Ovary (tissue), 7 donors: ENCODE measurements at regions not wholly inside any gene's neighbourhood (a gene's known extent, or its start where the extent isn't known, plus 50 kb on each side); places are given as distances from the start of the nearest gene placed in this dataset.

ENCODE experiments used
- DNase-seq, 5 donors: peaks; one replicate each; pipeline ENCODE4 v3.0.0-alpha.2; 2019 to 2020
- H3K27ac ChIP-seq, 2 donors: fragments of 200-600 bp; one replicate each; pipeline versions ENCODE4 v1.5.1 to v1.8.0; 2019 to 2022
- H3K27me3 ChIP-seq: fragments of 200-600 bp; one replicate; pipeline ENCODE4 v1.8.0; 2022
- H3K36me3 ChIP-seq: fragments of 200-600 bp; sonication (generic); one replicate; pipeline ENCODE4 v1.5.1; 2019
- H3K4me1 ChIP-seq: one replicate; pipeline ENCODE4 v1.8.1; 2013; ENCODE audit warnings: mild to moderate bottlenecking, moderate library complexity; ENCODE audit not compliant: insufficient read depth
- H3K4me3 ChIP-seq: fragments of 200-600 bp; sonication (generic); one replicate; pipeline ENCODE4 v1.5.1; 2017
- H3K9me3 ChIP-seq, 2 donors: fragments of 200-600 bp in 1 of 2; sonication (generic) in 1 of 2; one replicate each; pipeline versions ENCODE4 v1.5.1 to v1.8.1; 2013 to 2019; ENCODE audit warnings: mild to moderate bottlenecking in 1 of 2, moderate library complexity in 1 of 2
- CTCF ChIP-seq, 3 donors: fragments of 450-650 bp in 2 of 3; fragments of 200-600 bp in 1 of 3; IDR thresholded peaks; one replicate each; pipeline versions ENCODE4 v1.5.1 to v1.8.0; 2016 to 2022; ENCODE audit warnings: antibody characterized with exemption in 3 of 3, mild to moderate bottlenecking in 1 of 3
- EP300 ChIP-seq: sonication (generic); formaldehyde crosslinking; IDR thresholded peaks from one replicate; pipeline ENCODE4 v1.6.1; 2017; ENCODE audit warnings: antibody characterized with exemption
- POLR2A ChIP-seq: fragments of 450-650 bp; IDR thresholded peaks from one replicate; pipeline ENCODE4 v1.6.1; 2017; ENCODE audit warnings: antibody characterized with exemption, mild to moderate bottlenecking, moderate library complexity
- WGBS, 3 donors: extraction: QIAGEN DNeasy Blood & Tissue Kit in 1 of 3; methylation state at CpG; one replicate each; pipeline versions ENCODE4 v1.1.5 to v1.1.7; 2013 to 2017; 5-methylcytosine and 5-hydroxymethylcytosine counted together
- intact Hi-C, 4 donors: fragments of 100-400 bp; cut with DNase I; formaldehyde crosslinking; loops; one replicate each; pipeline versions ENCODE4 v1.11.0 to v1.15.1; 2022 to 2023
- donor health status: DM: no; HTN: no; CAD: no; lungs with moderate emphysema.
- donor health status: DM: no; HTN: no; CAD: no.
- donor health status: Bipolar disorder and iron deficiency.
- donor health status: DM: no; HTN: no; CAD: no.
- donor health status: DM: yes; HTN: yes; CAD: no.

GRCh38 chr12:98090731-98091130, 424.7 kb upstream of the TMPO start:
- TF ChIP-seq EP300 (no peak), CTCF (IDR thresholded peaks at IDR 0.05) (no peak), POLR2A (no peak)
- DNase-seq: no peak
- no peaks in the 10 kb centered on the region for H3K4me1 ChIP-seq
- no peak overlapping the region for H3K4me3 ChIP-seq
- intact Hi-C loops: no loop called here
- no peaks in the 10 kb centered on the region for H3K36me3 ChIP-seq
- WGBS, 3 donors: 5 to 41% (median 11%) methylated on average over 2 of the region's 2 CpGs
- no peaks in the 10 kb centered on the region for H3K27me3 ChIP-seq
- H3K9me3 ChIP-seq: no peaks in the 10 kb centered on the region
- no peak overlapping the region for H3K27ac ChIP-seq

GRCh38 chr12:98096436-98096835, 419.0 kb upstream of the TMPO start:
- H3K4me1 ChIP-seq: no peaks in the 10 kb centered on the region
- DNase-seq: no peak
- no peaks in the 10 kb centered on the region for H3K36me3 ChIP-seq
- intact Hi-C loops: no loop called here
- H3K27ac ChIP-seq: no peak overlapping the region
- H3K4me3 ChIP-seq: no peak overlapping the region
- H3K9me3 ChIP-seq: no peaks in the 10 kb centered on the region
- H3K27me3 ChIP-seq: no peaks in the 10 kb centered on the region
- TF ChIP-seq EP300 (no peak), CTCF (IDR thresholded peaks at IDR 0.05) (no peak), POLR2A (no peak)
- 79 to 90% (median 83%) methylated on average over 2 of the region's 2 CpGs for WGBS, 3 donors

- H3K27me3 ChIP-seq: no peaks in the 10 kb centered on the region
- no peaks in the 10 kb centered on the region for H3K9me3 ChIP-seq
- TF ChIP-seq EP300: no peak
- no peak for TF ChIP-seq CTCF (IDR thresholded peaks at IDR 0.05)
- TF ChIP-seq POLR2A: no peak
- no peak overlapping the region for H3K4me3 ChIP-seq
- intact Hi-C loops: no loop called here
- H3K36me3 ChIP-seq: no peaks in the 10 kb centered on the region
- DNase-seq: no peak
- WGBS, 3 donors: 15 to 28% (median 18%) methylated on average over 7 of the region's 7 CpGs
- no peaks in the 10 kb centered on the region for H3K4me1 ChIP-seq
- no peak overlapping the region for H3K27ac ChIP-seq
Observed at GRCh38 chr12:98106031-98106683, 409.2 kb upstream of the TMPO start.

- H3K36me3 ChIP-seq: no peaks in the 10 kb centered on the region
- no peaks in the 10 kb centered on the region for H3K9me3 ChIP-seq
- intact Hi-C loops: no loop called here
- no peak overlapping the region for H3K27ac ChIP-seq
- no peak for DNase-seq
- 48 to 61% (median 53%) methylated on average over 3 of the region's 3 CpGs for WGBS, 3 donors
- H3K27me3 ChIP-seq: no peaks in the 10 kb centered on the region
- no peak for TF ChIP-seq CTCF (IDR thresholded peaks at IDR 0.05)
- TF ChIP-seq POLR2A: no peak
- no peak for TF ChIP-seq EP300
- H3K4me3 ChIP-seq: no peak overlapping the region
- H3K4me1 ChIP-seq: no peaks in the 10 kb centered on the region
Observed at GRCh38 chr12:98109266-98109665, 406.1 kb upstream of the TMPO start.
